ENCODE measurements at regions not wholly inside any gene's neighbourhood (a gene's known extent, or its start where the extent isn't known, plus 50 kb on each side); places are given as distances from the start of the nearest gene placed in this dataset.
A peak's percentile ranks its signal among the peaks of the same experiment; 100 is the strongest.
"Not testable (repeated sequence)": the region's sequence is repeated elsewhere in the genome, so short reads cannot be mapped to it uniquely, and the experiment has no call there.

GRCh38 chr15:101949380-101950065 lies 137.5 kb downstream of the OR4F15 start:
- H3K4me1 Mint-ChIP-seq; H3K36me3 Mint-ChIP-seq; H3K27me3 ChIP-seq (ENCODE audit: insufficient read depth, low read length, poor library complexity, severe bottlenecking); H3K36me3 ChIP-seq (ENCODE audit: insufficient read depth, low read length); H3K9me3 Mint-ChIP-seq; CTCF ChIA-PET; H3K27ac ChIP-seq (ENCODE audit: low read depth, low read length); H3K4me1 ChIP-seq (ENCODE audit: insufficient read depth, low read length); H3K27ac Mint-ChIP-seq; H3K4me3 ChIP-seq (ENCODE audit: low read length); H3K9me3 ChIP-seq (ENCODE audit: low read length); POLR2A ChIA-PET; H3K4me3 Mint-ChIP-seq; DNase-seq; H3K27me3 Mint-ChIP-seq: not testable (repeated sequence)

- H3K4me3 ChIP-seq (ENCODE audit: low read length); H3K27me3 Mint-ChIP-seq; H3K36me3 Mint-ChIP-seq; POLR2A ChIA-PET; CTCF ChIA-PET; H3K9me3 ChIP-seq (ENCODE audit: low read length); H3K36me3 ChIP-seq (ENCODE audit: insufficient read depth, low read length); H3K27me3 ChIP-seq (ENCODE audit: insufficient read depth, low read length, poor library complexity, severe bottlenecking); H3K4me1 ChIP-seq (ENCODE audit: insufficient read depth, low read length); H3K4me3 Mint-ChIP-seq; H3K27ac ChIP-seq (ENCODE audit: low read depth, low read length); H3K9me3 Mint-ChIP-seq; H3K4me1 Mint-ChIP-seq; DNase-seq; H3K27ac Mint-ChIP-seq: not testable (repeated sequence)
Measured at GRCh38 chr15:101953993-101954392, 142.0 kb downstream of the OR4F15 start.

- not testable (repeated sequence) for H3K36me3 Mint-ChIP-seq
Measured at GRCh38 chr15:101955840-101956239, 143.8 kb downstream of the OR4F15 start.

GRCh38 chr15:101958656-101959055 lies 146.7 kb downstream of the OR4F15 start:
- DNase-seq; H3K9me3 Mint-ChIP-seq; H3K9me3 ChIP-seq (ENCODE audit: low read length); H3K4me1 Mint-ChIP-seq; H3K36me3 ChIP-seq (ENCODE audit: insufficient read depth, low read length); H3K4me1 ChIP-seq (ENCODE audit: insufficient read depth, low read length); H3K27ac Mint-ChIP-seq; H3K36me3 Mint-ChIP-seq; CTCF ChIA-PET; H3K27me3 ChIP-seq (ENCODE audit: insufficient read depth, low read length, poor library complexity, severe bottlenecking); H3K27me3 Mint-ChIP-seq; H3K4me3 Mint-ChIP-seq; POLR2A ChIA-PET; H3K4me3 ChIP-seq (ENCODE audit: low read length): not testable (repeated sequence)
- H3K27ac ChIP-seq (ENCODE audit: low read depth, low read length) = peak overlapping the region; percentile 16

More at GRCh38 chr15:101955840-101956239, 143.8 kb downstream of the OR4F15 start:
- POLR2A ChIA-PET; H3K4me1 Mint-ChIP-seq; H3K9me3 ChIP-seq (ENCODE audit: low read length); H3K27me3 Mint-ChIP-seq; DNase-seq; H3K4me1 ChIP-seq (ENCODE audit: insufficient read depth, low read length); CTCF ChIA-PET; H3K9me3 Mint-ChIP-seq; H3K27ac ChIP-seq (ENCODE audit: low read depth, low read length); H3K27me3 ChIP-seq (ENCODE audit: insufficient read depth, low read length, poor library complexity, severe bottlenecking); H3K4me3 Mint-ChIP-seq; H3K4me3 ChIP-seq (ENCODE audit: low read length); H3K27ac Mint-ChIP-seq; H3K36me3 ChIP-seq (ENCODE audit: insufficient read depth, low read length): not testable (repeated sequence)

- H3K9me3 ChIP-seq (ENCODE audit: low read length); H3K27me3 Mint-ChIP-seq; H3K27me3 ChIP-seq (ENCODE audit: insufficient read depth, low read length, poor library complexity, severe bottlenecking); POLR2A ChIA-PET; H3K36me3 ChIP-seq (ENCODE audit: insufficient read depth, low read length); H3K9me3 Mint-ChIP-seq; H3K27ac ChIP-seq (ENCODE audit: low read depth, low read length); CTCF ChIA-PET; H3K4me1 Mint-ChIP-seq; H3K36me3 Mint-ChIP-seq; H3K4me3 ChIP-seq (ENCODE audit: low read length); H3K4me1 ChIP-seq (ENCODE audit: insufficient read depth, low read length); H3K27ac Mint-ChIP-seq: not testable (repeated sequence)
- peak in 1 of 5 donors; percentile 23 for DNase-seq
- peak overlapping the region in 2 of 7 donors; percentile 57 to 73 for H3K4me3 Mint-ChIP-seq
Measured at GRCh38 chr15:101961263-101961662, 149.3 kb downstream of the OR4F15 start.

GRCh38 chr15:101961765-101962164 lies 149.8 kb downstream of the OR4F15 start:
- H3K9me3 Mint-ChIP-seq, H3K27me3 Mint-ChIP-seq, POLR2A ChIA-PET: not testable (repeated sequence)

GRCh38 chr15:101963687-101964086 lies 151.7 kb downstream of the OR4F15 start:
- H3K27me3 ChIP-seq (ENCODE audit: insufficient read depth, low read length, poor library complexity, severe bottlenecking); H3K4me1 ChIP-seq (ENCODE audit: insufficient read depth, low read length); CTCF ChIA-PET; H3K36me3 ChIP-seq (ENCODE audit: insufficient read depth, low read length); H3K27ac Mint-ChIP-seq; H3K27me3 Mint-ChIP-seq; H3K9me3 Mint-ChIP-seq; H3K4me3 Mint-ChIP-seq; H3K4me3 ChIP-seq (ENCODE audit: low read length); H3K4me1 Mint-ChIP-seq; H3K27ac ChIP-seq (ENCODE audit: low read depth, low read length); H3K9me3 ChIP-seq (ENCODE audit: low read length); H3K36me3 Mint-ChIP-seq; POLR2A ChIA-PET; DNase-seq: not testable (repeated sequence)

More at GRCh38 chr15:101961765-101962164, 149.8 kb downstream of the OR4F15 start:
- H3K4me1 ChIP-seq (ENCODE audit: insufficient read depth, low read length); H3K36me3 Mint-ChIP-seq; H3K4me1 Mint-ChIP-seq; H3K27ac ChIP-seq (ENCODE audit: low read depth, low read length); H3K4me3 ChIP-seq (ENCODE audit: low read length); DNase-seq; CTCF ChIA-PET; H3K9me3 ChIP-seq (ENCODE audit: low read length); H3K27me3 ChIP-seq (ENCODE audit: insufficient read depth, low read length, poor library complexity, severe bottlenecking); H3K27ac Mint-ChIP-seq; H3K36me3 ChIP-seq (ENCODE audit: insufficient read depth, low read length): not testable (repeated sequence)
- peak overlapping the region in 1 of 7 donors; percentile 28 for H3K4me3 Mint-ChIP-seq

GRCh38 chr15:101965353-101965752 lies 153.4 kb downstream of the OR4F15 start:
- POLR2A ChIA-PET; H3K4me1 Mint-ChIP-seq; H3K27me3 Mint-ChIP-seq; H3K36me3 ChIP-seq (ENCODE audit: insufficient read depth, low read length); H3K27ac ChIP-seq (ENCODE audit: low read depth, low read length); H3K9me3 Mint-ChIP-seq; CTCF ChIA-PET; H3K9me3 ChIP-seq (ENCODE audit: low read length); H3K27me3 ChIP-seq (ENCODE audit: insufficient read depth, low read length, poor library complexity, severe bottlenecking); H3K4me1 ChIP-seq (ENCODE audit: insufficient read depth, low read length); DNase-seq; H3K4me3 ChIP-seq (ENCODE audit: low read length); H3K36me3 Mint-ChIP-seq: not testable (repeated sequence)
- Mint-ChIP-seq H3K4me3 (peak overlapping the region in 1 of 7 donors; percentile 7), H3K27ac (peak overlapping the region in 1 of 8 donors; percentile 88)

- H3K4me3 Mint-ChIP-seq = peak overlapping the region in 1 of 7 donors; percentile 17
- DNase-seq; H3K9me3 ChIP-seq (ENCODE audit: low read length); H3K36me3 ChIP-seq (ENCODE audit: insufficient read depth, low read length); H3K9me3 Mint-ChIP-seq; H3K27ac ChIP-seq (ENCODE audit: low read depth, low read length); H3K27me3 ChIP-seq (ENCODE audit: insufficient read depth, low read length, poor library complexity, severe bottlenecking); H3K4me3 ChIP-seq (ENCODE audit: low read length); H3K27ac Mint-ChIP-seq; H3K4me1 Mint-ChIP-seq; H3K27me3 Mint-ChIP-seq; H3K36me3 Mint-ChIP-seq; H3K4me1 ChIP-seq (ENCODE audit: insufficient read depth, low read length); CTCF ChIA-PET; POLR2A ChIA-PET: not testable (repeated sequence)
Measured at GRCh38 chr15:101965860-101966259, 153.9 kb downstream of the OR4F15 start.
